Ovary (tissue), 3 donors: ENCODE measurements at regions not wholly inside any gene's neighbourhood (a gene's known extent, or its start where the extent isn't known, plus 50 kb on each side); places are given as distances from the start of the nearest gene placed in this dataset.

Experiments
- POLR2A ChIP-seq: fragments of 450-650 bp; IDR thresholded peaks from one replicate; pipeline ENCODE4 v1.6.1; 2017; ENCODE audit warnings: antibody characterized with exemption, mild to moderate bottlenecking, moderate library complexity
- TF ChIP-seq, protein P1 (sequence below), 3 donors: fragments of 450-650 bp in 2 of 3; fragments of 200-600 bp in 1 of 3; IDR thresholded peaks; one replicate each; pipeline versions ENCODE4 v1.5.1 to v1.8.0; 2016 to 2022; ENCODE audit warnings: antibody characterized with exemption in 3 of 3, mild to moderate bottlenecking in 1 of 3
- donor health status: DM: no; HTN: no; CAD: no.

DNA sequence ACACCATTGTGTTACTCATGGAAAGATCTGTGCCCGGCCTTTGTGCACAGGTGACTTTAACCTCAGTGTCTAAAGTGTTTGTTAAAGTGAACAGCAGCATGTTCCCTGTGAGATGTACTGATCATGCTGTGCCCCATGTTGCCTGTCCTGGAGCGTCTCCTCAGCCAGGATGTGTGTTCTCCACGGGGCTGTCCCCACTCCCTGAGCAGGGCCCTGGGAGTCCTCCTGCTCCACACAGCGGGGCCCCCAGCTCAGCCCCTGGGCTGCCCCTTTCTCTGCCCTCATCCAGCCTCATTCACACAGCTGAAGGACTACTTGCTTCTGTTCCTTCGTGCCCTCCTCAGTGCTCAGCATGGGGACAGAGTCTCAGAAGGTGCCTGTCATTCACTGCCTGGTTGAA is 131.5 kb downstream of the SLC38A6 start:
- TF ChIP-seq, protein P1, sequence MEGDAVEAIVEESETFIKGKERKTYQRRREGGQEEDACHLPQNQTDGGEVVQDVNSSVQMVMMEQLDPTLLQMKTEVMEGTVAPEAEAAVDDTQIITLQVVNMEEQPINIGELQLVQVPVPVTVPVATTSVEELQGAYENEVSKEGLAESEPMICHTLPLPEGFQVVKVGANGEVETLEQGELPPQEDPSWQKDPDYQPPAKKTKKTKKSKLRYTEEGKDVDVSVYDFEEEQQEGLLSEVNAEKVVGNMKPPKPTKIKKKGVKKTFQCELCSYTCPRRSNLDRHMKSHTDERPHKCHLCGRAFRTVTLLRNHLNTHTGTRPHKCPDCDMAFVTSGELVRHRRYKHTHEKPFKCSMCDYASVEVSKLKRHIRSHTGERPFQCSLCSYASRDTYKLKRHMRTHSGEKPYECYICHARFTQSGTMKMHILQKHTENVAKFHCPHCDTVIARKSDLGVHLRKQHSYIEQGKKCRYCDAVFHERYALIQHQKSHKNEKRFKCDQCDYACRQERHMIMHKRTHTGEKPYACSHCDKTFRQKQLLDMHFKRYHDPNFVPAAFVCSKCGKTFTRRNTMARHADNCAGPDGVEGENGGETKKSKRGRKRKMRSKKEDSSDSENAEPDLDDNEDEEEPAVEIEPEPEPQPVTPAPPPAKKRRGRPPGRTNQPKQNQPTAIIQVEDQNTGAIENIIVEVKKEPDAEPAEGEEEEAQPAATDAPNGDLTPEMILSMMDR (IDR thresholded peaks at IDR 0.05), result no peak
- TF ChIP-seq POLR2A, result no peak
